ENCODE measurements at regions not wholly inside any gene's neighbourhood (a gene's known extent, or its start where the extent isn't known, plus 50 kb on each side); places are given as distances from the start of the nearest gene placed in this dataset.

DNA sequence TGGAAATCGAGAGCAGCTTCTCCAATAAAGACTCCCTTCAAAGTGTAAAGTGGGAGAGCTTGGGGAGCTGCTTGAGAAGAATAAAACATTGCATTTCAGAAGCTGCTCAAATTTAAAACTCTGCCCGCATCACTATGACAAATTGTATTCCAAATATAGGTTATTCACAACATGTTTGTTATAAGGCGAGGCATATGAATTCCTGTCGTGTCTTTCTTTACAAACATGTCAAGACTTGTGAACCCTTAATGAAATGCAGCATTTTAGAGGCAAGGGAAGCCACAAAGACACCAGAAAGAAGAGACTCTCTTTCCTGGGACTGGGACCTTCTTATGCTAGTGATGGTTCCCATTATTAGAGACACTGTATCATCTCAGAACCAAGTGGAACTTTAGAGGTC lies 311.2 kb downstream of the DHX15 start:
- no peaks in the 10 kb centered on the region for H3K4me1 Mint-ChIP-seq
- H3K4me3 Mint-ChIP-seq = no peak overlapping the region

DNA sequence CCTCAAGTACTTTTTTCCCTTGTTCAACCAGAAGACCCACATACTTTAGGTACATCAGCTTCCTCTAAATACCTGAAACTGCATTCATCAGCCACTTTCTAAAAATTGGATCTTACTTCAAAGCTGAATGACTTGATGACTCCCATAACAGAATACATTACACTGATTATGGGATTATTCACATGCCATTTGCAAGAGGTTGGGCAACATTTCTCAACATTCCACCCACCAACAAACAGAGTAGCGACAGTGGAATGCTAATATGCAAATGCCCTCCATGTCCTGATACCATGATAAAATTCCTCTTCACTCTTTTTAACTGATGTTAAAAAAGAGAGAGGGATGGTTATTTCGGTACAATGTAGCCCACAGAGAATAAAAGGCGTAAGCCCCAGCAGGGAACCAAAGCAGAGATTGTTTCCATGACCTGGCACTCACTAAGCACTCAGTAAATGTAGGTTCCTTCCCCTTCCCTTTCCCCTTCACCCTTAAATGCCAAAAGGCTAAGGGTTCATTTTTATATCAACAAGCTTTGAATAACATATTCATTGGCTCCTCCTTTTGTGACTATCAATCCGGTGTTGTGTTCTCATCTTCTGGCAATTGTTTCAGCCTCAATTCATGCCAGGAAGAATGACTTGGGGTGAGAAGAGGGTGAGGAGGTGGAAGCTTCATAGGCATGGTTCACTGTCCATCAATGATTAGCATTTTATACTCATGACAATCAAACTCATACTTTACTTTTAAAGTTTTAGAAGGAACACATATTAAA lies 317.2 kb downstream of the DHX15 start:
- Mint-ChIP-seq H3K36me3 (ENCODE audit: low read depth) (no peaks in the 10 kb centered on the region), H3K27ac (ENCODE audit: unreplicated experiment) (no peak overlapping the region), H3K4me1 (no peaks in the 10 kb centered on the region), H3K9me3 (no peaks in the 10 kb centered on the region), H3K4me3 (no peak overlapping the region), H3K27me3 (ENCODE audit: low read depth) (peaks cover 5% of the 10 kb centered on the region)
- DNase-seq (ENCODE audit: low read depth, low spot score) = no peak
- TF ChIP-seq, protein P1, sequence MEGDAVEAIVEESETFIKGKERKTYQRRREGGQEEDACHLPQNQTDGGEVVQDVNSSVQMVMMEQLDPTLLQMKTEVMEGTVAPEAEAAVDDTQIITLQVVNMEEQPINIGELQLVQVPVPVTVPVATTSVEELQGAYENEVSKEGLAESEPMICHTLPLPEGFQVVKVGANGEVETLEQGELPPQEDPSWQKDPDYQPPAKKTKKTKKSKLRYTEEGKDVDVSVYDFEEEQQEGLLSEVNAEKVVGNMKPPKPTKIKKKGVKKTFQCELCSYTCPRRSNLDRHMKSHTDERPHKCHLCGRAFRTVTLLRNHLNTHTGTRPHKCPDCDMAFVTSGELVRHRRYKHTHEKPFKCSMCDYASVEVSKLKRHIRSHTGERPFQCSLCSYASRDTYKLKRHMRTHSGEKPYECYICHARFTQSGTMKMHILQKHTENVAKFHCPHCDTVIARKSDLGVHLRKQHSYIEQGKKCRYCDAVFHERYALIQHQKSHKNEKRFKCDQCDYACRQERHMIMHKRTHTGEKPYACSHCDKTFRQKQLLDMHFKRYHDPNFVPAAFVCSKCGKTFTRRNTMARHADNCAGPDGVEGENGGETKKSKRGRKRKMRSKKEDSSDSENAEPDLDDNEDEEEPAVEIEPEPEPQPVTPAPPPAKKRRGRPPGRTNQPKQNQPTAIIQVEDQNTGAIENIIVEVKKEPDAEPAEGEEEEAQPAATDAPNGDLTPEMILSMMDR (conservative IDR thresholded peaks at IDR 0.05) = no peak

More for the DNA sequence above, 311.2 kb downstream of the DHX15 start:
- no peaks in the 10 kb centered on the region for H3K36me3 Mint-ChIP-seq (ENCODE audit: low read depth)
- H3K27me3 Mint-ChIP-seq (ENCODE audit: low read depth) = no peaks in the 10 kb centered on the region
- no peak for DNase-seq (ENCODE audit: low read depth, low spot score)
- TF ChIP-seq, protein P1 (conservative IDR thresholded peaks at IDR 0.05) = no peak
- H3K27ac Mint-ChIP-seq (ENCODE audit: unreplicated experiment) = no peak overlapping the region
- H3K9me3 Mint-ChIP-seq = no peaks in the 10 kb centered on the region

DNA sequence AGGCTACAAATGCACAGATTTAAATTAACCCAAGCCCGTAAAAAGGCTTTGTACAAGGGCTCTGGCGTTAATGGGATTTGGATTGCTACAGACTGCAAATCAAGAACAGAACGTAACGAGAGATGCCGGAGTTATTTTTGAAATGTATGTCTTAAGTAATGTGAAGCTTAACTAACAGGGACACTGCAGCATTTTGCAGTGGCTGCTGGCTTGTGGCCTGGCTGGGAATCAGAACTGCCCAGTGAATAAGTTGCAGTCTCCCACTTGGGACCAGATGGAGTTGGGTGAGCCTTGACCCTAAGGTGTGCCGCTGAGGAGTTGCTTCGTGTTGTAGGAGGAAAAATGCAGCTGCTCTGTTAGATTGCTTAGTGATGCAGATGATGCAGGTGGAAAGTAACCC lies 318.4 kb downstream of the DHX15 start:
- Mint-ChIP-seq H3K27ac (ENCODE audit: unreplicated experiment) (no peak overlapping the region), H3K4me1 (peaks cover 4% of the 10 kb centered on the region)

DNA sequence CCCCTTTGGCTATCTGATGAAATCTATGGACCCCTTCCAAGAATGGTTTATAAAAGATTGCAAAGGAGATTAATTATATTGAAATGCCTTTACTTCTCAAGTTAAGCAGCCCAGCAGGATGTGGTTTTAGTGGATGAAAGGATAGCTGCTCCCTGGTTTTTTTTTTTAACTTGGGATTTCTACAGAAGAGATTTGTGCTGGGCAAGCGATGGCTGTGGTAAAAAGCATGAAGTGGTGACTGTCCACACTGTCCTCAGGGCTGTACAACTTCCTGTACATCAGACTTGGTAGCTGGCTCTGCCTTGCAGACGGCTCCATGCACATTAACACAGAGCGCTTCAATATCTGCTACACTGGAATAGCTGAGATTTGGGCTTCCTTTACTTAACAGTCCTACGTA lies 321.7 kb downstream of the DHX15 start:
- TF ChIP-seq, protein P1 (conservative IDR thresholded peaks at IDR 0.05) = no peak
- Mint-ChIP-seq H3K27me3 (ENCODE audit: low read depth) (peaks cover 5% of the 10 kb centered on the region), H3K4me1 (peaks cover 5% of the 10 kb centered on the region), H3K4me3 (no peak overlapping the region), H3K9me3 (no peaks in the 10 kb centered on the region), H3K36me3 (ENCODE audit: low read depth) (no peaks in the 10 kb centered on the region), H3K27ac (ENCODE audit: unreplicated experiment) (no peak overlapping the region)
- no peak for DNase-seq (ENCODE audit: low read depth, low spot score)

More for the DNA sequence above, 318.4 kb downstream of the DHX15 start:
- TF ChIP-seq, protein P1 (conservative IDR thresholded peaks at IDR 0.05) = no peak
- Mint-ChIP-seq H3K27me3 (ENCODE audit: low read depth) (peaks cover 5% of the 10 kb centered on the region), H3K36me3 (ENCODE audit: low read depth) (no peaks in the 10 kb centered on the region), H3K9me3 (no peaks in the 10 kb centered on the region), H3K4me3 (no peak overlapping the region)
- no peak for DNase-seq (ENCODE audit: low read depth, low spot score)

DNA sequence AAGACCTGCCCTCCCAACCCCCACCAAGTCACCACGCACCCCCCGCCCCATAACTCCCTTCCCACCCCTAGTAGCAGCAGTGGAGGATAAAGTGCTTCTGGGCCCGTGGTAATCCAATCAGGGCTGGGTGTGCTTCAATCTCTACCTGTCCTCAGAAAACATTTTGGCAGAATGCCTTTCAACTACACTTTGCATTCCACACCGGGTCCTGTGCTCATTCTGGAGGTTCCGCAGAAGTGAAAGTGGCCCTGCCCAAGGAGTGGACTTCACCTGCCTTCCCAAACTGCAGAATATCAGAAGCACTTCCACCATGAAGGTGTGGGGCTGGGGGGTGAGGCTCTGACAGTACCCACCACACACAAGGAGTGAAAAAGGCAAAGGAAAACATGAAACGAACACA lies 322.3 kb downstream of the DHX15 start:
- Mint-ChIP-seq H3K36me3 (ENCODE audit: low read depth) (no peaks in the 10 kb centered on the region), H3K4me1 (peaks cover 5% of the 10 kb centered on the region), H3K4me3 (no peak overlapping the region), H3K27ac (ENCODE audit: unreplicated experiment) (no peak overlapping the region), H3K9me3 (no peaks in the 10 kb centered on the region), H3K27me3 (ENCODE audit: low read depth) (peaks cover 5% of the 10 kb centered on the region)
- DNase-seq (ENCODE audit: low read depth, low spot score) = no peak
- TF ChIP-seq, protein P1 (conservative IDR thresholded peaks at IDR 0.05) = no peak
